Esophagus squamous epithelium (tissue), 4 donors: ENCODE measurements at regions not wholly inside any gene's neighbourhood (a gene's known extent, or its start where the extent isn't known, plus 50 kb on each side); places are given as distances from the start of the nearest gene placed in this dataset.

Experiments
- POLR2A ChIP-seq, 4 donors: fragments of 450-650 bp; IDR thresholded peaks; one replicate each; pipeline ENCODE4 v1.6.1; 2017; ENCODE audit warnings: antibody characterized with exemption in 4 of 4, mild to moderate bottlenecking in 4 of 4, moderate library complexity in 3 of 4
- TF ChIP-seq, protein P1 (sequence below), 6 experiments: fragments of 450-650 bp in 4 of 6; fragments of 200-600 bp in 2 of 6; sonication (generic) in 2 of 6; IDR thresholded peaks; one replicate each; pipeline ENCODE4 v1.5.1; 2016 to 2019; ENCODE audit warnings: antibody characterized with exemption in 6 of 6, mild to moderate bottlenecking in 4 of 6, moderate library complexity in 4 of 6

DNA sequence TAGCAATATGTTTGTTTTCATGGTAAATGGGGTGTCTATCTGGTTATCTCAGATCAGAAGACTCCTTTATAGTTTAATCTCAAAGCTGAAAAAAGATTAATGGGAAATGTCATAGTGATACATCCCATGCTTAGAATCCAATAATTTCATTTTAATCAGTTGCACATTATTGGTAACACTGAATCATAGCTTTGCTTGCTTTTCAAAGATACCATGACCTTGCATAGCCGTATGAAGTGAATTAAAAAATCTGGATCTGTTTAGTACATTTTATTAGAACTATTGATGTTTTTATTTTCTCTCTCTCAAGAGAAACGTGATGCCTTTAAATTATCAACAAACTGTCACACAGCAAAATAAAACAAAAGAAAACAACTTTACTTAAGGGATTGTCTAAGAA lies 506.7 kb upstream of the SGO1 start:
- TF ChIP-seq, protein P1, sequence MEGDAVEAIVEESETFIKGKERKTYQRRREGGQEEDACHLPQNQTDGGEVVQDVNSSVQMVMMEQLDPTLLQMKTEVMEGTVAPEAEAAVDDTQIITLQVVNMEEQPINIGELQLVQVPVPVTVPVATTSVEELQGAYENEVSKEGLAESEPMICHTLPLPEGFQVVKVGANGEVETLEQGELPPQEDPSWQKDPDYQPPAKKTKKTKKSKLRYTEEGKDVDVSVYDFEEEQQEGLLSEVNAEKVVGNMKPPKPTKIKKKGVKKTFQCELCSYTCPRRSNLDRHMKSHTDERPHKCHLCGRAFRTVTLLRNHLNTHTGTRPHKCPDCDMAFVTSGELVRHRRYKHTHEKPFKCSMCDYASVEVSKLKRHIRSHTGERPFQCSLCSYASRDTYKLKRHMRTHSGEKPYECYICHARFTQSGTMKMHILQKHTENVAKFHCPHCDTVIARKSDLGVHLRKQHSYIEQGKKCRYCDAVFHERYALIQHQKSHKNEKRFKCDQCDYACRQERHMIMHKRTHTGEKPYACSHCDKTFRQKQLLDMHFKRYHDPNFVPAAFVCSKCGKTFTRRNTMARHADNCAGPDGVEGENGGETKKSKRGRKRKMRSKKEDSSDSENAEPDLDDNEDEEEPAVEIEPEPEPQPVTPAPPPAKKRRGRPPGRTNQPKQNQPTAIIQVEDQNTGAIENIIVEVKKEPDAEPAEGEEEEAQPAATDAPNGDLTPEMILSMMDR (IDR thresholded peaks at IDR 0.05): no peak
- no peak for TF ChIP-seq POLR2A (IDR thresholded peaks at IDR 0.05)
